ENCODE measurements at regions not wholly inside any gene's neighbourhood (a gene's known extent, or its start where the extent isn't known, plus 50 kb on each side); places are given as distances from the start of the nearest gene placed in this dataset.

DNA sequence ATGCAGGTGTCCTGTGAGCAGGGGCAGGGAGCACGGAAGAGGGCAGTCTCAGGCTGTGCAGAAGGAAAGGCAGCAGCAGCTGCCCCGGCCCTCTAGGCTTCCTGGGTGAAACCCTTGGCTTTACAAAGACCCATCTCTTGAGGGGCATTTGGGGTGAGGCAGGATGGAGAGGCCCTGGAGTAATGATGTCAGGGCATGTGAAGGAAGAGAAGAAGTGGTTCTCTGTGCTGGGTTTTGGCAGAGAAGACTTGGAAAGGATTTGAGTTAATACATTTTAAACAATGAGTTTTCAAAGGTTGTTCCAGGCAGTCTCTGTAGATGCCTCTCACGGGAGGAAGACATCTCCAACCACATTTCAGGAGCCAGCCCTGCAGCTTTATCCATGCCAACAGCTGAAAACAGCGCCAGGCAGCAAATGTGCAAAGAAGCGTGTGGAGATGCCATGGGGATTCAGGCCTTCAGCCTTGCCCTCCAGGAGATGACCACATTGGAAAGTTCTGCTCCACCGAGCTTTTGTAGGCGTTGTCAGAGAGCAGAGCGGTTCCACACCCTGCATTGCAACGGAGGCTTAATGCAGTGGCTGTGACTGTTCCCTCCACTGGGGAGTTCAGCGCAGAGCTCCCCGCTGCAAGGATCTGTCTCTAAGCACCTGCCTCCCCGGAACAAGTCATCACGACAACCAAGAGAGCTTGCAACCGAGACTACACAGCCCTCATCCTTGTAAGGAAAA is 322.8 kb downstream of the UQCRFS1 start:
- no peaks in the 10 kb centered on the region for H3K27me3 ChIP-seq (ENCODE audit: control insufficient read depth, insufficient read depth, low read length)
- DNase-seq (ENCODE audit: low read depth) (no peak), FAIRE-seq (no peak)
- H3K36me3 ChIP-seq (ENCODE audit: control insufficient read depth, insufficient read depth, low read length): no peaks in the 10 kb centered on the region
- TF ChIP-seq, protein P1, sequence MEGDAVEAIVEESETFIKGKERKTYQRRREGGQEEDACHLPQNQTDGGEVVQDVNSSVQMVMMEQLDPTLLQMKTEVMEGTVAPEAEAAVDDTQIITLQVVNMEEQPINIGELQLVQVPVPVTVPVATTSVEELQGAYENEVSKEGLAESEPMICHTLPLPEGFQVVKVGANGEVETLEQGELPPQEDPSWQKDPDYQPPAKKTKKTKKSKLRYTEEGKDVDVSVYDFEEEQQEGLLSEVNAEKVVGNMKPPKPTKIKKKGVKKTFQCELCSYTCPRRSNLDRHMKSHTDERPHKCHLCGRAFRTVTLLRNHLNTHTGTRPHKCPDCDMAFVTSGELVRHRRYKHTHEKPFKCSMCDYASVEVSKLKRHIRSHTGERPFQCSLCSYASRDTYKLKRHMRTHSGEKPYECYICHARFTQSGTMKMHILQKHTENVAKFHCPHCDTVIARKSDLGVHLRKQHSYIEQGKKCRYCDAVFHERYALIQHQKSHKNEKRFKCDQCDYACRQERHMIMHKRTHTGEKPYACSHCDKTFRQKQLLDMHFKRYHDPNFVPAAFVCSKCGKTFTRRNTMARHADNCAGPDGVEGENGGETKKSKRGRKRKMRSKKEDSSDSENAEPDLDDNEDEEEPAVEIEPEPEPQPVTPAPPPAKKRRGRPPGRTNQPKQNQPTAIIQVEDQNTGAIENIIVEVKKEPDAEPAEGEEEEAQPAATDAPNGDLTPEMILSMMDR (IDR thresholded peaks at IDR 0.05; ENCODE audit: insufficient read depth, low read length, severe bottlenecking): no peak
- H3K4me3 ChIP-seq (ENCODE audit: low read depth, low read length): no peak overlapping the region

DNA sequence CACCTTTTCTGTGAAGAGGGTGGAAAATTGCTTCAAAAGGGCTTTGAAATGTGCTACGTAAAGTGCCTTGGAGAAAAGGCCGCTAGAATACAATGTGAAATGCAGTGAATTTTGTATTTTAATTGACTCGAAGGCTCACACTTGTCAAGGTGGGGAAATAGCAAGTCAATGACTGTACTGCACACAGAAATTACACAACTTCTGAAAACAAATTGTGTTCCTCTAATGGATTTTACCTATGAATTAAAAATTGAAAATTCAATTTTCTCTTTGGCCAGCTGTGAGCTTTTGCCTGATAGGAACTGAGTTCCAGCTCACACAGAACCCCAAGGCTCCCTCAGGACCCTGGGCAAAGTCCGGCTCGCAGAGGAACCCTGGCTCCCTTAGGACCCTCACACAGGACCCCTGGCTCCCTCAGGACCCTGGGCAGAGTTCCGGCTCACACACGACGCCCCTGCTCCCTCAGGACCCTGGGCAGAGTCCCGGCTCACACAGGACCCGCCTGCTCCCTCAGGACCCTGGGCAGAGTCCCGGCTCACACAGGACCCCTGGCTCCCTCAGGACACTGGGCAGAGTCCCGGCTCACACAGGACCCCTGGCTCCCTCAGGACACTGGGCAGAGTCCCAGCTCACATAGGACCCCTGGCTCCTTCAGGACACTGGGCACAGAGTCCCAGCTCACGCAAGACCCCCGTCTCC is 324.9 kb downstream of the UQCRFS1 start:
- TF ChIP-seq, protein P1 (IDR thresholded peaks at IDR 0.05; ENCODE audit: insufficient read depth, low read length, severe bottlenecking): no peak
- DNase-seq (ENCODE audit: low read depth) (no peak), FAIRE-seq (peak; percentile 88)
- Histone ChIP-seq H3K27me3 (ENCODE audit: control insufficient read depth, insufficient read depth, low read length) (no peaks in the 10 kb centered on the region), H3K36me3 (ENCODE audit: control insufficient read depth, insufficient read depth, low read length) (no peaks in the 10 kb centered on the region), H3K4me3 (ENCODE audit: low read depth, low read length) (no peak overlapping the region)

DNA sequence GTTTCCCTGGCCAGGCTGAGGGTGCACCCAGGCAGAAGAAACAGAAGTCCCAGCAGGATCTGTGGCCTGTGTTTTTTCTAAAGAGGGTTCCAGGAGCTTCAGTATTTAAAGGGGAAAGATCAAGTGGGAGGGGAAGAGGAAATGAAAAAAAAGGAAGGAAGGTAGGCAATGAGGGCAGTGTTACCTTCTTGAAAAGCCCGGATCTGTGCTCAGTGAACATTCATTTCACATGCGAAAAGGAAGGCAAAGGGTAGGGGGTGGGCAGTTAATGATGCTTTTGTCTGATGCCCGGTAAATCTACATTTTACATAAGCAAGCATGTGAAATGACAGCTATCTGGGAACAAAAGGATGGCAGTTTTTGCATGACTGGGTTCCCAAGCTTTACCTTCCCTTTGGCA is 326.2 kb downstream of the UQCRFS1 start:
- TF ChIP-seq, protein P1 (IDR thresholded peaks at IDR 0.05; ENCODE audit: insufficient read depth, low read length, severe bottlenecking): no peak
- DNase-seq (ENCODE audit: low read depth) (no peak), FAIRE-seq (no peak)
- no peaks in the 10 kb centered on the region for H3K36me3 ChIP-seq (ENCODE audit: control insufficient read depth, insufficient read depth, low read length)
- H3K27me3 ChIP-seq (ENCODE audit: control insufficient read depth, insufficient read depth, low read length): no peaks in the 10 kb centered on the region
- H3K4me3 ChIP-seq (ENCODE audit: low read depth, low read length): no peak overlapping the region

DNA sequence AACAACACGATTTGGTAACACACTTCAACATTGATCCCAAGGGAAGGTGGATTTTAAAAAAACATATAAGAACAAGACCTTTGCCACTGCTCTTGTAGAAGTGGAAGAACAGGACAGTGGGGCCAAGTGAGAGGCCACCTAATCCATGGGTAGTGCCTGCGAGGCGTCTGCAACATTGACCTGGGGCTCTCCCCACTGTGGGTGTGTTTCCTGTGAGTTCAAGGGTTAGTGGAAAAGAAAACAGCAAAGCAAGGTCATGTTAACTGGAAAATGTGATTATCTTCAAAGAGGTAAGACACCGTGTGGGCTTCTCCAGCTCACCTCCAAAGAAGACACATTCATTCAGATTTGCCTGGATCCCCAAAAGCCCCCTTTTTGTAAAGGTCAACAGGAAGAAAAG is 327.0 kb downstream of the UQCRFS1 start:
- no peaks in the 10 kb centered on the region for H3K36me3 ChIP-seq (ENCODE audit: control insufficient read depth, insufficient read depth, low read length)
- no peak overlapping the region for H3K4me3 ChIP-seq (ENCODE audit: low read depth, low read length)
- DNase-seq (ENCODE audit: low read depth) (no peak), FAIRE-seq (no peak)
- no peaks in the 10 kb centered on the region for H3K27me3 ChIP-seq (ENCODE audit: control insufficient read depth, insufficient read depth, low read length)
- TF ChIP-seq, protein P1 (IDR thresholded peaks at IDR 0.05; ENCODE audit: insufficient read depth, low read length, severe bottlenecking): no peak

DNA sequence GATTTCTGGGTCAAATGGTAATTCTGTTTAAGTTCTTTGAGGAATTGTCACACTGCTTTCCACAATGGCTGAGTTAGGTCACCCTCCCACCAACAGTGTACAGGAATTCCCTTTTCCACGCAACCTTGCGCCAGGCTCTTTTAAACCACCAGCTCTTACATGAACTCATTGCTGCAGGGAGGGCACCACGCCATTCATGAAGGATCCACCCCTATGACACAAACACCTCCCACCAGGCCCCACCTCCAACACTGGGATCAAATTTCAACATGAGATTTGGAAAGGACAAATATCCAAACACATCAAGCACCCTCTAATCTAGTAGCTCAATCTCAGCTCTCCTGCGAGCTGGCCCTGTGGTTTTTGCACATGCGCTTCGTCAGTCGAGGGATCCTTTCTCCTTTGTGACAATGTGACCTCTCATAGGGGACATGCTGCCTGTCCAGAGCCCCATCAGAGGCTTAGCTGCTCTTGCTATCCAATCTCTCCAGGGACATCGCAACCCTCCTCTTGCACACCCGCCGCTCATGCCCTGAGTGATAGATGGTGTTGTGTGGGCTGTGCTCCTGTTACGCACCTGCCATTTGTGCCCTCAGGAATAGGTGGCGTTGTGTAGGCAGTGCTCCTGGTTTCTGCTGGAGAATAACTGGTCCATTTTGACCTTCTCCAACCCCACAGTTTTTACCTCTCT is 328.0 kb downstream of the UQCRFS1 start:
- TF ChIP-seq, protein P1 (IDR thresholded peaks at IDR 0.05; ENCODE audit: insufficient read depth, low read length, severe bottlenecking): no peak
- Histone ChIP-seq H3K36me3 (ENCODE audit: control insufficient read depth, insufficient read depth, low read length) (no peaks in the 10 kb centered on the region), H3K27me3 (ENCODE audit: control insufficient read depth, insufficient read depth, low read length) (no peaks in the 10 kb centered on the region), H3K4me3 (ENCODE audit: low read depth, low read length) (no peak overlapping the region)
- DNase-seq (ENCODE audit: low read depth) (no peak), FAIRE-seq (no peak)

All from bronchial epithelial cell (primary cell).